Activated CD8-positive, alpha-beta memory T cell treated with anti-CD3 and anti-CD28 coated beads, Interleukin-2, amount 10 ng/mL, durations not matched to agents 7 days and 5 days (primary cell): ENCODE measurements at regions not wholly inside any gene's neighbourhood (a gene's known extent, or its start where the extent isn't known, plus 50 kb on each side); places are given as distances from the start of the nearest gene placed in this dataset.

Experiments used
- ATAC-seq: fragments of 150-1000 bp; cut with Tn5 transposase; one replicate; pipeline ENCODE4 v1.10.0; 2021; ENCODE audit warnings: moderate library complexity
- CTCF ChIA-PET: fragments of 350-600 bp; sonication (Branson Sonifier 250); formaldehyde crosslinking; loops from one replicate; lab custom pipeline; 2021; ENCODE audit warnings: antibody characterized with exemption; lab: Charles Lee
- DNase-seq: peaks from one replicate; pipeline ENCODE4 v3.0.0-alpha.2; 2020
- H3K27ac Mint-ChIP-seq: one replicate; pipeline ENCODE4 v1.8.0; 2021; ENCODE audit warnings: mild to moderate bottlenecking, mixed read lengths
- H3K27me3 Mint-ChIP-seq: one replicate; pipeline ENCODE4 v1.8.0; 2021; ENCODE audit warnings: mixed read lengths
- H3K36me3 Mint-ChIP-seq: one replicate; pipeline ENCODE4 v1.8.0; 2021; ENCODE audit warnings: mild to moderate bottlenecking, mixed read lengths
- H3K4me1 Mint-ChIP-seq: one replicate; pipeline ENCODE4 v1.8.0; 2021; ENCODE audit warnings: mixed read lengths
- H3K4me3 Mint-ChIP-seq: one replicate; pipeline ENCODE4 v1.8.0; 2021; ENCODE audit warnings: mild to moderate bottlenecking, moderate library complexity, mixed read lengths
- H3K9me3 Mint-ChIP-seq: one replicate; pipeline ENCODE4 v1.8.0; 2022; ENCODE audit warnings: low read depth, mixed read lengths

DNA sequence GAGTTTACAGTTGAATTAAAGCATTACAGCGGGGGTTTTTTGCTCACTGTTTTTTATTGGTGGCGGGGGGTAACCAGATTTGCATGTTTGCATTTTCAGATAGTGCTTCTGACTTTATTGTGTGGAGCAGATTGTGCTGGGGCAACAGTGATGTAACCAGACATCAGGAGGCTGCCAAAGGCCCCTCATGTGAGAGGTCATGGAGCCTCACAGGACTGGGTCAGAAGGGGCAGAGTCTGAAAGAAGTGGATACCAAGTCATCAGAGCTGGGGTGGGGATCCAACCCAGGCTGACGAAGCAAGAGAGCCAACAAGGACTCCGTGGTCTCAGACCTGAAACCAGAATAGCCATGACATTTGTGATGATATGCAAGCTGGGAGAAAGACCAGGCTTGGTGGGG lies 259.4 kb upstream of the TAS2R1 start:
- Mint-ChIP-seq H3K27me3 (no peaks in the 10 kb centered on the region), H3K36me3 (no peaks in the 10 kb centered on the region), H3K4me3 (no peak overlapping the region), H3K27ac (no peak overlapping the region), H3K9me3 (no peaks in the 10 kb centered on the region), H3K4me1 (no peaks in the 10 kb centered on the region)
- DNase-seq (no peak), ATAC-seq (no peak)
- CTCF ChIA-PET, result no interaction called here

DNA sequence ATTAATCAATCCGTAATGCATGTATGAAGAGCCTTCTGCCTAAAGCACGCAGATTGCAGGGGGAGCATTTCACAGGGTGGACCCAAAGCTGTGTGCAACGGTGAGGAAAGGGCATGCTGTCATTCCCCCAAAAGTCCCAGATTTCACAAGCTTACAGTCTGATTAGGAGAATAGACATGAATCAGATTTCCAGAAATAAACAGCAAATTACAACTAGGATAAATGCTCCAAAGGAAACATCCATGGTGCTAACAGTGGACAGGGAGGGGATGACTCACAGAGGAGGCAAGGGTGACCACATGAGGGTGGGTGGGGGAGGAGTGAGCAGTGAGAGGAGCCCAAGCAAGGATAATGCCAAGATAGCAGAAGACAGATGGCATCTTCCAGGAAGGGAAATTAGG lies 258.4 kb upstream of the TAS2R1 start:
- no peak for ATAC-seq
- Mint-ChIP-seq H3K4me3 (no peak overlapping the region), H3K4me1 (no peaks in the 10 kb centered on the region), H3K9me3 (no peaks in the 10 kb centered on the region), H3K36me3 (no peaks in the 10 kb centered on the region), H3K27me3 (no peaks in the 10 kb centered on the region), H3K27ac (no peak overlapping the region)
- CTCF ChIA-PET, result no interaction called here
- DNase-seq, result no peak

DNA sequence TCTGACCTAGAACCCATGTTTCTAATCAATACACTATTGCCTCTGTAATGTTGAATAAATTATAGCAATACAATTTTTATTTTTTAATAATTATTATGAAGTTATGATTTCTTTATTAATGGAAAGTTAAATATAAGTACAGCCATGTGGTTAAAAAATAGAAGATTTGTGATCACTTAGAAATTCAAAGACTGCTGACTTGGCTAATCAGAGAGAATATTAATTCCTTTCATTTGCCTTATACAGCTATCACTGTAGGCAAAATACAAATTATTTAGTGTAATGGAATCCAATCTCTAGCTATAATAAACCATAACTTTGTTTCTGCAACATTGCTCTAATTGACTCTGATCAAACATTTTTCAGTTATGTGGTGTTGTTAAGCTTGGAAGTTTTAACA lies 255.0 kb upstream of the TAS2R1 start:
- no peak overlapping the region for H3K27ac Mint-ChIP-seq
- no peak for ATAC-seq
- CTCF ChIA-PET, result no interaction called here

DNA sequence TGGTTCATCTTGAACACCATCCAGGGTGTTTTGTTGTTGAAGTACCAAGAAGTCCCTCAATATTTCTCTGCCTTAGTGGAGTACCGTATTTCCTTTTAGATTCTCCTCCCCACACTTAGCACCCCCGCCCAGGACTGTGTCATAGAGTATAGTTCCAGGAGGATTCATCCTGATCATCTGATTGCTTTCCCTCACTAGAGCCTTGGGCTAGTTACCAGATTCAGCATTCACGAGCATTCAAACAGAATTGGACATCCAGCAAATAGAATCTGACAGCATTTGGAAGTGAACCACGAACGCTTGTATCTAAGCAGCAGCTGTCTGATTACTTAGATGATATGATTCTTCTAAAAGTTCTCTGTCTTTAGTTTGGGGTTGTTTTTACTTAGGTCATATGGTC lies 248.1 kb upstream of the TAS2R1 start:
- no peaks in the 10 kb centered on the region for H3K27me3 Mint-ChIP-seq
- H3K4me1 Mint-ChIP-seq, result no peaks in the 10 kb centered on the region
- H3K27ac Mint-ChIP-seq, result no peak overlapping the region
- H3K36me3 Mint-ChIP-seq, result no peaks in the 10 kb centered on the region
- H3K9me3 Mint-ChIP-seq, result peaks cover 7% of the 10 kb centered on the region
- CTCF ChIA-PET, result no interaction called here
- no peak overlapping the region for H3K4me3 Mint-ChIP-seq
- no peak for ATAC-seq
- no peak for DNase-seq

More for the DNA sequence above, 255.0 kb upstream of the TAS2R1 start:
- no peaks in the 10 kb centered on the region for H3K27me3 Mint-ChIP-seq
- H3K36me3 Mint-ChIP-seq, result no peaks in the 10 kb centered on the region
- no peak overlapping the region for H3K4me3 Mint-ChIP-seq
- no peak for DNase-seq
- H3K4me1 Mint-ChIP-seq, result no peaks in the 10 kb centered on the region
- H3K9me3 Mint-ChIP-seq, result peaks cover 2% of the 10 kb centered on the region

DNA sequence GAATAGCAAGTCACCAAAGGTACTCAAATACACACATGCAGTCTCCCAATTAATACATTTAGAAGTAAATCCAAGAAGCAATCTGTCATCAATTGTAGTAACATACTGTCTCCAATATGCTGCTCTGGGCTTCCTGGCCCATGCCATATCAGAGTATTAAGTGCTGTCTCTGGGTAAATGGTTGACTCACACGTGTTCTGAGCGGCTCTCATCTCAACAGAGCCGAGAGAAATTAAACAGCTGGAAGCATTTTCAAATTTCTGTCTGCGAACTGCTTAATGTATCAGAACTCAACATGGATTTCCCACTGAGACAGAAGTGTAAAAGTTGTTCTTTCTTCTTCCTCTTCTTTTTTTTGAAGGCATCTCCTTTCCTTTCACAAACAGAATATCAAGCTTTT lies 247.3 kb upstream of the TAS2R1 start:
- no peak for ATAC-seq
- Mint-ChIP-seq H3K4me1 (no peaks in the 10 kb centered on the region), H3K4me3 (no peak overlapping the region), H3K36me3 (no peaks in the 10 kb centered on the region), H3K27me3 (no peaks in the 10 kb centered on the region), H3K9me3 (peaks cover 5% of the 10 kb centered on the region), H3K27ac (no peak overlapping the region)
- CTCF ChIA-PET, result no interaction called here
- no peak for DNase-seq

DNA sequence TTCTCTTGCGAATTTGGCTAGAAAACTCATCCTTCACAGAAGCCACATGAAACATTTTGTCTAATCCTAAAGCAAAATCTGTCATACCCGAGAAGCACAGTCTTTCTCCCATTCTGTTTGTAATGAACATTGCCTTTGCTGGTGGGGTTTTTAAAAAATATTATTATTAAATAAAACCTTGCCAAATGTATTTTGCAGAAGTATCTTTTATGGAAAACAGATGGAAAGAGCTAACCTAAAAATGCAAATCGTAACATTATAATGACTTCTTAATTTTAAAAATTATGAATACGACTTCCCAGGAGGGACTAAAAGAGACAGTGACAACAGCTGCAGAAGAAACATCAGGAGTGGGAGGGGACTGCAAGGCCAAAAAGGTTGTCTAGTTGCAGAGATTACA lies 246.3 kb upstream of the TAS2R1 start:
- ATAC-seq (no peak), DNase-seq (no peak)
- H3K4me1 Mint-ChIP-seq, result no peaks in the 10 kb centered on the region
- H3K27me3 Mint-ChIP-seq, result no peaks in the 10 kb centered on the region
- no peaks in the 10 kb centered on the region for H3K36me3 Mint-ChIP-seq
- CTCF ChIA-PET, result no interaction called here
- peaks cover 5% of the 10 kb centered on the region for H3K9me3 Mint-ChIP-seq
- H3K27ac Mint-ChIP-seq, result no peak overlapping the region
- no peak overlapping the region for H3K4me3 Mint-ChIP-seq

DNA sequence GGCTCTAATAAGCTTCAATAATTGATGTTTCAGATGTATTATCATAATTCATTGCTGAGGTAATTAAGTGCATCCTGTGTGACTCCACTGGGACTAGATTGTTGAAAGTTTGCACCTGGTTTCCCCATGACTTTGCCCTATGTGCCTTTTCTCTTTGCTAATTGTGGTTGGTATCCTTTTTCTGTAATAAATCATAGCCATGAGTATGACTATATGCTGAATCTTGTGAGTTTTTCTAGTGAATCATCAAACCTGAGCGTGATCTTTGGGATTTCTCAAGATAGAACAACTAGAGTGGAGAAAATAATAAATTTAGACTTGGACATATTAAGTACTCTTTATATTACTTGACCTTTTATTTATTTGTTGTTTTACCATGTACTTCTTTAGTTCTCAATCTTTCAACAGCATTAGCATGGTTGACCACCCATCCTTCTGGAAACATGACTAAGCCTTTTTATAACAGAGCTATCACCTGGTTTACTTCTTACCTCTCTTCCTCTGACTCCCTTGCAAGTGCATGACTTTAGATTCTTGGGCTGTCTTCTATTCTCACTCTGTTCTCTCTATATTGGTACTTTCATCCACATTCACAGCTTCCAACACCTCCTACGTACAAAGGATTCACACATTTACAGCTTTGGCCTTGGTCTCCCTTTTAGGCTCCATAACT lies 239.6 kb upstream of the TAS2R1 start:
- Mint-ChIP-seq H3K36me3 (no peaks in the 10 kb centered on the region), H3K4me3 (no peak overlapping the region), H3K9me3 (peaks cover 29% of the 10 kb centered on the region), H3K27me3 (no peaks in the 10 kb centered on the region), H3K4me1 (no peaks in the 10 kb centered on the region), H3K27ac (no peak overlapping the region)
- CTCF ChIA-PET, result no interaction called here
- DNase-seq (no peak), ATAC-seq (no peak)

DNA sequence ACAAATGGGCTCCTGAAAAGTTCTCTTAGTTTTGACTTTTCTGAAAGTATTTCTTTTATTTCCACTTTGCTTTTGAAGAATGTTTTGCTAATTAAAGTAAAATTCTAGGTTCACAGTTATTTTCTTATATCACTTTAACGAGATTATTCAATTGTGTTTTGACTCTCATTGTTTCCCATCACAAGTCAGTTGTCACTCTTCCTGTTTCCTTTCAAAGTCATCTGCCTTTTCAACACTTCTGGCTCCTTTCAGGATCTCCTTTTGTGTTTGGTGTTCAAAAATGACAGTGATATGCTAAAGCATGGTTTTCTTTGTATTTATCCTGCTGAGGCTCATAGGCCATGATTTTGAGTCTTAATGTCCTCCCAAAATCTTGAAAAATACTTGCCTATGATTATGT lies 235.4 kb upstream of the TAS2R1 start:
- DNase-seq (no peak), ATAC-seq (no peak)
- H3K4me3 Mint-ChIP-seq, result no peak overlapping the region
- no peak overlapping the region for H3K27ac Mint-ChIP-seq
- no peaks in the 10 kb centered on the region for H3K4me1 Mint-ChIP-seq
- H3K36me3 Mint-ChIP-seq, result no peaks in the 10 kb centered on the region
- CTCF ChIA-PET, result no interaction called here
- peaks cover 32% of the 10 kb centered on the region for H3K9me3 Mint-ChIP-seq
- H3K27me3 Mint-ChIP-seq, result no peaks in the 10 kb centered on the region

DNA sequence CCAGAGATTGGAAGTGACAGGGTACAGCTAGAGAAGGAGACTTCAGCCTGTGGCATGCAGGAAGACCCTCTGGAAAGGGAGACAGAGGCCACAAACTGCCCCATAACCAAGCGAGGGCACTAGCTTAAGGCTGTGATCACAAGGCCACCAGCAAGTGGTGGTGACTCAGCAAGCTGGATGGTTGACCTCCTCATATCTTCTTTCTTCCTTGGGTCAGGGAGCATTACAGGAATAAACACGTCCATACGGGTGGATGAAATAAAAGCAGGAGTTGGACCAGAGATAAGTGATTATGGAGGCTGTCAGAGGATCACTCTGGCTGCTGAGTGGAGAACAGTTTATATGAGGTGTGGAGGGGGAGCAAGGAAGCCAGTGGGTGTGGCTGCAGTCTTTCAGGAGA lies 234.6 kb upstream of the TAS2R1 start:
- Mint-ChIP-seq H3K27ac (no peak overlapping the region), H3K4me3 (no peak overlapping the region), H3K9me3 (peaks cover 30% of the 10 kb centered on the region), H3K36me3 (no peaks in the 10 kb centered on the region), H3K4me1 (no peaks in the 10 kb centered on the region), H3K27me3 (no peaks in the 10 kb centered on the region)
- CTCF ChIA-PET, result no interaction called here
- DNase-seq, result no peak
- no peak for ATAC-seq

DNA sequence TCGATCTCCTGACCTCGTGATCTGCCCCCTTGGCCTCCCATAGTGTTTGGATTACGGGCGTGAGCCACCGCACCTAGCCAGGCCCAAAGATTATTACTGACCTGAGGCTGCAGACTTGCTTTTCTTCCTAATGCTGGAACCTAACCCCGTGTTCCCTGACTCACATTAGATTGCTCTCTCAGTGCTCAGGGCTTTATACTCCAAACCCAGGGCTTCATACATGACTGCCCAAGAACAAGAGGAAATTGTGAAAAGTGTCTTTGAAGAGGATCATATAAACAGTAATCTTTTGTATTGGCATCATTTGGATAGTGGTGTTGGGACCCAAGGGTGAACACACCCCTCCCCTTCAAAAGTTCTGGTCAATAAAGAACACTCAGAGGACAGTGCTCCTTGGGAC lies 233.3 kb upstream of the TAS2R1 start:
- peaks cover 27% of the 10 kb centered on the region for H3K9me3 Mint-ChIP-seq
- no peaks in the 10 kb centered on the region for H3K27me3 Mint-ChIP-seq
- no peak overlapping the region for H3K4me3 Mint-ChIP-seq
- no peak overlapping the region for H3K27ac Mint-ChIP-seq
- CTCF ChIA-PET, result no interaction called here
- ATAC-seq, result no peak
- no peaks in the 10 kb centered on the region for H3K36me3 Mint-ChIP-seq
- no peak for DNase-seq
- H3K4me1 Mint-ChIP-seq, result no peaks in the 10 kb centered on the region

DNA sequence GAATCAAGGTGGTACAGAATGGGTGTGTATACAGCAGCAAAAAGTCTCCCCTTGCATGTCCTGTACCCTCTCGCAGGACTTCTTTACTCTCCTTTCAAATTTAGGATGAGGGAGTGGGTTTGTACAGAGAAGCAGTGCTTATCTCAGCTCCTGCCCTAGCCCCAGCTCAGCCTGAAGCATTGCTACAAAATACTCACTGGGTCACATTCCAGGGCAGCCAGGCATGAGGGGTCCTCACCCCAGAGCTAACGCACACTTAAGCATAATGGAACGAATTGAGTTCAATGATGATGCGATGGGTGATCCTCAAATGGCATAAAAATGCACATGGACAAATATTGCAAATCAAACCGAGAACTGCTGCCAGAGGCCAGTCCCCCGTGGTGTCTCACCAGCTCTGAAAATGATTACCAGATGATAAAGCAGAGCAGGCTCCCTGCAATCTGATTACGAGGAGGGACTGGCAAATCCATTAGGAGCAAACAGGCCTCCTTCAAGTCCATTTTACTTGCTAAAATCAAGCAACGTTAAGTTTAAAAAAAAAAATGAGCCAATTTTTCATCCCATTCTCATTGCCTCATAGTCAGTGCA lies 231.6 kb upstream of the TAS2R1 start:
- no peaks in the 10 kb centered on the region for H3K4me1 Mint-ChIP-seq
- peaks cover 21% of the 10 kb centered on the region for H3K9me3 Mint-ChIP-seq
- H3K27ac Mint-ChIP-seq, result no peak overlapping the region
- CTCF ChIA-PET, result no interaction called here
- H3K36me3 Mint-ChIP-seq, result no peaks in the 10 kb centered on the region
- no peak for DNase-seq
- no peaks in the 10 kb centered on the region for H3K27me3 Mint-ChIP-seq
- ATAC-seq, result no peak
- no peak overlapping the region for H3K4me3 Mint-ChIP-seq

DNA sequence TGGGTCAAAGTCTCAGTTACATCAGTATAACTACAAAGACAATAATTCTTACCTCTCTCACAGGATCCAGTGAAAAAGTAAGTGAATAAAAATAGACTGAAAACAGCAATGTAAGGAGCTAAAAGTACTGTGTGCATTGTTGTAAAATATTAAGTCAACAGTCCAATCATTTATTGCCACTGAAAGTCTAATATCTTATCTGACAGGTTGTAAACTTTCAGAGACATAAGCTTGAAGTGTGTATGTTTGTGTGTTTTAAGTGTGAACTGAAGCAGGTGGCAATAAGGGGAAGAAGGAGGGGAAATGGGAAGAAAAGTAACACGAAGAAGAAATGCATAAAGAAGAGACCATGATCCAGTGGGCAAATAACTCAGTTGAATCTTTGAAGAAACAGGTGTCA lies 229.7 kb upstream of the TAS2R1 start:
- H3K36me3 Mint-ChIP-seq, result no peaks in the 10 kb centered on the region
- DNase-seq, result no peak
- H3K4me3 Mint-ChIP-seq, result no peak overlapping the region
- peaks cover 7% of the 10 kb centered on the region for H3K9me3 Mint-ChIP-seq
- no peaks in the 10 kb centered on the region for H3K4me1 Mint-ChIP-seq
- CTCF ChIA-PET, result no interaction called here
- ATAC-seq, result no peak
- H3K27ac Mint-ChIP-seq, result no peak overlapping the region
- H3K27me3 Mint-ChIP-seq, result no peaks in the 10 kb centered on the region

DNA sequence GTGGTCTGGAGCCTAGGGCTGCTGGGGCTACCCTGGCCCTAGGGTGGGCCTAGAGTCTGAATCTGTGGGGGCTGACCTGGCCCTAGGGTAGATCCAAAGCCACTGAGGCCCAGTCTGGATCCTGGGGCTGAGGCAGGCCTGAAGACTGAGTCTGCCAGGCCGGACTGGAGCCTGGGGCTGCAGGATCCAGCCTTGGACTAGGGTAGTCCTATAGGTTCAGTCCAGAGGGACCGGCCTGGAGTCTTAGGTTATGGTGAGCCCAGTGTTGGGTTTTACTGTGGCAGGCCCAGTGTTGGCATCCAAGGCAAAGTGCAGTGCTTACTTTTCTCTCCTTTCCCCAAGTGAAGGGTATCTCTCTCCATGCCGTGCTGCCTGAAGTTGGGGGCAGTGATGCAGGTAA lies 227.9 kb upstream of the TAS2R1 start:
- H3K9me3 Mint-ChIP-seq, result peaks cover 8% of the 10 kb centered on the region
- ATAC-seq (no peak), DNase-seq (no peak)
- H3K4me3 Mint-ChIP-seq, result no peak overlapping the region
- H3K4me1 Mint-ChIP-seq, result no peaks in the 10 kb centered on the region
- no peaks in the 10 kb centered on the region for H3K27me3 Mint-ChIP-seq
- CTCF ChIA-PET, result no interaction called here
- no peaks in the 10 kb centered on the region for H3K36me3 Mint-ChIP-seq
- H3K27ac Mint-ChIP-seq, result no peak overlapping the region

DNA sequence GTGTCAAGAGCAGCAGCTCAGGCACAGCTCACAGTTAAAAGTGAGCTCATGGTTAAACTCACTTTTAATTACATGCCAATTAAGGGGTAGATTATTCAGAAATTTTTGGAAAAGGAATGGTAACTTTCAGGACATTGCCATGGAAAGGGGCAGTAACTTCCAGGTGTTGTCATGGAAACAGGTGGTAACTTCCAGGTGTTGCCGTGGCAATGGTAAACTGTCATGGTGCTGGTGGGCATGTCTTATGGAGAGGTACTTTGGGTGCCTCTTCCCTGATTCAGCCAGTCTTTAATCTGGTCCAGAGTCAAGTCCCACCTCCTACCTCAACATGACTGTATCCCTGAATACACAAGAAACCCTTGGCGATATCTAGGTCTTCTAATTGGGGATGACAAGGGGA lies 223.2 kb upstream of the TAS2R1 start:
- ATAC-seq (no peak), DNase-seq (no peak)
- Mint-ChIP-seq H3K4me3 (no peak overlapping the region), H3K36me3 (no peaks in the 10 kb centered on the region), H3K27me3 (no peaks in the 10 kb centered on the region), H3K4me1 (no peaks in the 10 kb centered on the region), H3K27ac (no peak overlapping the region), H3K9me3 (peaks cover 7% of the 10 kb centered on the region)
- CTCF ChIA-PET, result no interaction called here

DNA sequence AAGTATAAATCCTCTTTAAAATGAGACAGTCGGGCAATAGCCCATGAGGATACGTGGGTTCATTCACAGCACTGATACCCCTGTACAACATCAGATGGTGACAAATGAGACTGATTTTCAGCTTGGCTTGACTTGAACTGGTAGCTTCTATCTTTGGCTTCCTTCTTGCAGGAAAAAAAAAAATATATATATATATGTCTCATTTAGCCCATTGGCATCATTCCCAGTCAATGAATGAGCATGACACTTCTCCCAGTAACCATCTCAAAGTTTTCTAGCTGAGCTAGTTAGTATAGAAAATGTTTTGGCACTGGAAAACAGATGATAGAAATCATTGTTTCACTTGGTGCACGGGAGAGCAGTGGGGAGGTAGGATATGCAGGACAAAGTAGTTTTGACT lies 222.5 kb upstream of the TAS2R1 start:
- H3K4me3 Mint-ChIP-seq, result no peak overlapping the region
- CTCF ChIA-PET, result no interaction called here

More for the DNA sequence above, 222.5 kb upstream of the TAS2R1 start:
- Mint-ChIP-seq H3K36me3 (no peaks in the 10 kb centered on the region), H3K9me3 (peaks cover 7% of the 10 kb centered on the region), H3K4me1 (no peaks in the 10 kb centered on the region), H3K27me3 (no peaks in the 10 kb centered on the region), H3K27ac (no peak overlapping the region)
- DNase-seq, result no peak
- no peak for ATAC-seq
